ENCODE measurements at regions not wholly inside any gene's neighbourhood (a gene's known extent, or its start where the extent isn't known, plus 50 kb on each side); places are given as distances from the start of the nearest gene placed in this dataset.

GRCh38 chr7:130900471-130901076, 166.6 kb upstream of the KLF14 start:
- Mint-ChIP-seq H3K9me3 (ENCODE audit: insufficient read depth) (no peaks in the 10 kb centered on the region), H3K27ac (peak overlapping the region; percentile 89), H3K4me1 (peaks cover 74% of the 10 kb centered on the region), H3K27me3 (no peaks in the 10 kb centered on the region), H3K4me3 (peak overlapping the region; percentile 57)
- Histone ChIP-seq H3K27me3 (replicated peaks in 1 of 4; ENCODE audit: control extremely low read depth in 1 of 4, control insufficient read depth in 3 of 4, insufficient read depth in 4 of 4, low read length in 3 of 4) (no peaks in the 10 kb centered on the region), H3K27ac (ENCODE audit: low read length in 2 of 2) (peak overlapping the region; percentile 45 to 57), H3K4me3 (ENCODE audit: control extremely low read depth in 1 of 5, extremely low read depth in 1 of 5, insufficient read depth in 1 of 5, low read depth in 2 of 5, low read length in 4 of 5) (no peak overlapping the region), H3K4me2 (replicated peaks; ENCODE audit: low read depth, low read length, poor library complexity, severe bottlenecking) (peak overlapping the region; percentile 24), H4K20me1 (ENCODE audit: control insufficient read depth, insufficient read depth, low read length, poor library complexity, severe bottlenecking) (peaks cover 67% of the 10 kb centered on the region), H3K9me3 (ENCODE audit: control extremely low read depth in 1 of 3, control insufficient read depth in 2 of 3, insufficient read depth in 1 of 3, low read length in 2 of 3) (no peaks in the 10 kb centered on the region), H2AFZ (ENCODE audit: insufficient read depth, low read depth, low read length, poor library complexity, severe bottlenecking) (no peak overlapping the region), H3K79me2 (ENCODE audit: control insufficient read depth, insufficient read depth, low read length) (peaks cover 87% of the 10 kb centered on the region), H3K36me3 (replicated peaks in 1 of 2; ENCODE audit: control extremely low read depth in 1 of 2, control insufficient read depth in 1 of 2, extremely low read depth in 1 of 2, insufficient read depth in 2 of 2, low read length in 1 of 2) (peaks cover 0 to 48% of the 10 kb centered on the region in 2 experiments), H3K9ac (ENCODE audit: low read length) (no peak overlapping the region), H3K4me1 (ENCODE audit: control insufficient read depth in 2 of 2, insufficient read depth in 2 of 2, low read length in 2 of 2) (peaks cover 23 to 49% of the 10 kb centered on the region in 2 donors)
- ChIA-PET CTCF (interaction anchor here (2.1 to 6.6 kb wide), 3 partner anchors 13 to 140 kb away, joined by 10 to 131 read pairs (median 13); no protein-coding TSS in a partner anchor), POLR2A (interaction anchor here (1.6 kb wide), 1 partner anchor 13 kb away, joined by 6 read pairs; no protein-coding TSS in a partner anchor)
- peak; percentile 29 for DNase-seq
- no peak for TF ChIP-seq CTCF (IDR thresholded peaks at IDR 0.05)
- TF ChIP-seq EZH2 (IDR thresholded peaks at IDR 0.05; ENCODE audit: borderline replicate concordance, insufficient read depth, low read depth, low read length, poor library complexity, severe bottlenecking), result no peak
- intact Hi-C loops (cut with micrococcal nuclease), result no loop called here
- WGBS (ENCODE audit: insufficient coverage), result 13% methylated on average over 2 of the region's 5 CpGs
- no peak for ATAC-seq (ENCODE audit: low read depth)

- Histone ChIP-seq H3K4me3 (ENCODE audit: control extremely low read depth in 1 of 5, extremely low read depth in 1 of 5, insufficient read depth in 1 of 5, low read depth in 2 of 5, low read length in 4 of 5) (no peak overlapping the region), H3K36me3 (replicated peaks in 1 of 2; ENCODE audit: control extremely low read depth in 1 of 2, control insufficient read depth in 1 of 2, extremely low read depth in 1 of 2, insufficient read depth in 2 of 2, low read length in 1 of 2) (peaks cover 0 to 44% of the 10 kb centered on the region in 2 experiments), H2AFZ (ENCODE audit: insufficient read depth, low read depth, low read length, poor library complexity, severe bottlenecking) (no peak overlapping the region), H3K4me2 (replicated peaks; ENCODE audit: low read depth, low read length, poor library complexity, severe bottlenecking) (no peak overlapping the region), H3K9me3 (ENCODE audit: control extremely low read depth in 1 of 3, control insufficient read depth in 2 of 3, insufficient read depth in 1 of 3, low read length in 2 of 3) (no peaks in the 10 kb centered on the region), H3K27ac (ENCODE audit: low read length in 2 of 2) (peak overlapping the region in 1 of 2 donors; percentile 57), H3K27me3 (replicated peaks in 1 of 4; ENCODE audit: control extremely low read depth in 1 of 4, control insufficient read depth in 3 of 4, insufficient read depth in 4 of 4, low read length in 3 of 4) (no peaks in the 10 kb centered on the region), H4K20me1 (ENCODE audit: control insufficient read depth, insufficient read depth, low read length, poor library complexity, severe bottlenecking) (peaks cover 60% of the 10 kb centered on the region), H3K9ac (ENCODE audit: low read length) (no peak overlapping the region), H3K4me1 (ENCODE audit: control insufficient read depth in 2 of 2, insufficient read depth in 2 of 2, low read length in 2 of 2) (peaks cover 23 to 49% of the 10 kb centered on the region in 2 donors), H3K79me2 (ENCODE audit: control insufficient read depth, insufficient read depth, low read length) (peaks cover 86% of the 10 kb centered on the region)
- no peaks in the 10 kb centered on the region for H3K27me3 Mint-ChIP-seq
- POLR2A ChIA-PET, result no interaction called here
- peak overlapping the region; percentile 43 for H3K4me3 Mint-ChIP-seq
- intact Hi-C loops (cut with micrococcal nuclease), result no loop called here
- H3K27ac Mint-ChIP-seq, result peak overlapping the region; percentile 54
- ATAC-seq (ENCODE audit: low read depth), result no peak
- no peaks in the 10 kb centered on the region for H3K9me3 Mint-ChIP-seq (ENCODE audit: insufficient read depth)
- WGBS (ENCODE audit: insufficient coverage), result 79% methylated on average over 11 of the region's 17 CpGs
- no peak for DNase-seq
- CTCF ChIA-PET, result no interaction called here
- TF ChIP-seq EZH2 (IDR thresholded peaks at IDR 0.05; ENCODE audit: borderline replicate concordance, insufficient read depth, low read depth, low read length, poor library complexity, severe bottlenecking) (no peak), CTCF (IDR thresholded peaks at IDR 0.05) (no peak)
- H3K4me1 Mint-ChIP-seq, result peaks cover 74% of the 10 kb centered on the region
Measured at GRCh38 chr7:130901209-130901783, 167.3 kb upstream of the KLF14 start.

Measured in B cell (primary cell).